ENCODE measurements at regions not wholly inside any gene's neighbourhood (a gene's known extent, or its start where the extent isn't known, plus 50 kb on each side); places are given as distances from the start of the nearest gene placed in this dataset.

DNA sequence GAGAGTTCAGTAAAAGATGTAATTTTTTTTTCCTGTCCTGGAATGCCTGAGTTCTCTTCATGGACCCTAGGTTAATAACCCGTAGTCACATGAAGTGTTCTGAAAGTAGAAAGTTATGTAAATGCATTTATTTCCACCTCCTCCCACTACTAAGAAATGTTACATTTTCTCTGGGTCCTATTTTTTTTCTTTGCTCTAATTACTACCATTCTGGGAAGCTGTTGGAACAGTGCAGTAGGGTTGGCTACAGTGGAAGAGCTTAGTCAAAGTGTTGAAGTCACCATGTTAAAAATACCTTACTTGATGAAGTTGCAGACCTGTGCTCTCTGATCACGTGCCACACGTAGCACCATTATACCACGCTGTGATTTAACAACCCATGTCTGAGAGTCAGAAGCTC, 153.8 kb upstream of the TSC22D2 start:
- H3K36me3 ChIP-seq, result no peaks in the 10 kb centered on the region
- H3K4me3 ChIP-seq, result no peak overlapping the region
- H3K9me3 ChIP-seq, result no peaks in the 10 kb centered on the region
- H3K4me1 ChIP-seq, result peaks cover 16 to 39% of the 10 kb centered on the region in 2 donors
- H3K27me3 ChIP-seq, result no peaks in the 10 kb centered on the region
- H3K27ac ChIP-seq, result peak overlapping the region; percentile 86 to 92
- intact Hi-C loops (cut with DNase I), result loop anchor here (1.0 to 5.0 kb wide), 2 partner anchors 37 to 154 kb away; partner anchors contain the start of gene TSC22D2
- peak in 1 of 2 donors; percentile 82 for DNase-seq (ENCODE audit: low spot score in 2 of 2)
- TF ChIP-seq, protein P1, sequence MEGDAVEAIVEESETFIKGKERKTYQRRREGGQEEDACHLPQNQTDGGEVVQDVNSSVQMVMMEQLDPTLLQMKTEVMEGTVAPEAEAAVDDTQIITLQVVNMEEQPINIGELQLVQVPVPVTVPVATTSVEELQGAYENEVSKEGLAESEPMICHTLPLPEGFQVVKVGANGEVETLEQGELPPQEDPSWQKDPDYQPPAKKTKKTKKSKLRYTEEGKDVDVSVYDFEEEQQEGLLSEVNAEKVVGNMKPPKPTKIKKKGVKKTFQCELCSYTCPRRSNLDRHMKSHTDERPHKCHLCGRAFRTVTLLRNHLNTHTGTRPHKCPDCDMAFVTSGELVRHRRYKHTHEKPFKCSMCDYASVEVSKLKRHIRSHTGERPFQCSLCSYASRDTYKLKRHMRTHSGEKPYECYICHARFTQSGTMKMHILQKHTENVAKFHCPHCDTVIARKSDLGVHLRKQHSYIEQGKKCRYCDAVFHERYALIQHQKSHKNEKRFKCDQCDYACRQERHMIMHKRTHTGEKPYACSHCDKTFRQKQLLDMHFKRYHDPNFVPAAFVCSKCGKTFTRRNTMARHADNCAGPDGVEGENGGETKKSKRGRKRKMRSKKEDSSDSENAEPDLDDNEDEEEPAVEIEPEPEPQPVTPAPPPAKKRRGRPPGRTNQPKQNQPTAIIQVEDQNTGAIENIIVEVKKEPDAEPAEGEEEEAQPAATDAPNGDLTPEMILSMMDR (IDR thresholded peaks at IDR 0.05), result no peak

DNA sequence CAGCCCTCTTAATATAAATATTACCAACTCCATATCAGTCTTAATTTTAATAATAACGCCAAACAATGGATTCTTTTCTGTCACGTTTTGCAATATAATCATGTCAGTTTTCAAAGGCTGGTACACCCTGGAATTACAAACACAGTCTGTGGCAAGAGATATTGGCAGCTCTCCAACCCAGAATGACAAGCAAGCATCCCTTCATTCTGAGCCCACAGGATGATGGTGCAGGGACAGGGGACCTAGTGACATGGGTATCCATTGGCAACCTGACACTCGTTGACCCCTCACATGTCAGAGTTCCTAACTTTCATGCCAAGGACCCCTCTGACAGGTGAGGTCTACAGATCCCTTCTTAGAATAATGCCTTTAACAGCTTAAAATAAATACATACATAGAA, 154.5 kb upstream of the TSC22D2 start:
- intact Hi-C loops (cut with DNase I), result loop anchor here (1.0 to 5.0 kb wide), 4 partner anchors 17 to 155 kb away; partner anchors contain the start of gene TSC22D2
- H3K4me1 ChIP-seq, result peaks cover 16 to 40% of the 10 kb centered on the region in 2 donors
- H3K27ac ChIP-seq, result peak overlapping the region; percentile 62 to 92

DNA sequence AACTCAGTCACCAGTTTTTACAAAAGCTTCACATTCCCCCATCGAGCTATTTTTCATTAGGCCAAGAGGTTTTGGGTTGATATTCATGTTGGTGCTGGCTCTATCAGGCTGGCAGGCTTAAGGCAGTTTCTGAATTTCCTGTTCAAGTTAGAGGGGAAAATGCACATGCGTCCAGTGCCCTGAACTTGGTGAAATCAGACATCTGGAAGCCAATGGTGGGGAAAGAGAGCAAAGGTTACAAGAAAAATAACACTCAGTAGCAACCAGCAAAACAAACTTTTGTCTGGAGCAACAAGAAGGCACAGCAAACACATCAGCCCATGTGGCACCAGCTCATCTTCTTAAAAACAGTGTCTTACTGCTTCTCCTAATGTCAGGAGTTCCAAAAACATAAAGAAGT, 155.6 kb upstream of the TSC22D2 start:
- TF ChIP-seq, protein P1 (IDR thresholded peaks at IDR 0.05), result no peak
- intact Hi-C loops (cut with DNase I), result loop anchor here (2.0 to 5.0 kb wide), 3 partner anchors 16 to 118 kb away; no protein-coding TSS in a partner anchor
- H3K36me3 ChIP-seq, result no peaks in the 10 kb centered on the region
- H3K4me3 ChIP-seq, result no peak overlapping the region
- peaks cover 16 to 42% of the 10 kb centered on the region in 2 donors for H3K4me1 ChIP-seq
- peak overlapping the region; percentile 79 to 92 for H3K27ac ChIP-seq
- DNase-seq (ENCODE audit: low spot score in 2 of 2), result no peak
- H3K27me3 ChIP-seq, result no peaks in the 10 kb centered on the region
- no peaks in the 10 kb centered on the region for H3K9me3 ChIP-seq

More for the DNA sequence above, 154.5 kb upstream of the TSC22D2 start:
- DNase-seq (ENCODE audit: low spot score in 2 of 2), result peak in 1 of 2 donors; percentile 69
- Histone ChIP-seq H3K4me3 (no peak overlapping the region), H3K36me3 (no peaks in the 10 kb centered on the region), H3K27me3 (no peaks in the 10 kb centered on the region), H3K9me3 (no peaks in the 10 kb centered on the region)
- TF ChIP-seq, protein P1 (IDR thresholded peaks at IDR 0.05), result no peak

DNA sequence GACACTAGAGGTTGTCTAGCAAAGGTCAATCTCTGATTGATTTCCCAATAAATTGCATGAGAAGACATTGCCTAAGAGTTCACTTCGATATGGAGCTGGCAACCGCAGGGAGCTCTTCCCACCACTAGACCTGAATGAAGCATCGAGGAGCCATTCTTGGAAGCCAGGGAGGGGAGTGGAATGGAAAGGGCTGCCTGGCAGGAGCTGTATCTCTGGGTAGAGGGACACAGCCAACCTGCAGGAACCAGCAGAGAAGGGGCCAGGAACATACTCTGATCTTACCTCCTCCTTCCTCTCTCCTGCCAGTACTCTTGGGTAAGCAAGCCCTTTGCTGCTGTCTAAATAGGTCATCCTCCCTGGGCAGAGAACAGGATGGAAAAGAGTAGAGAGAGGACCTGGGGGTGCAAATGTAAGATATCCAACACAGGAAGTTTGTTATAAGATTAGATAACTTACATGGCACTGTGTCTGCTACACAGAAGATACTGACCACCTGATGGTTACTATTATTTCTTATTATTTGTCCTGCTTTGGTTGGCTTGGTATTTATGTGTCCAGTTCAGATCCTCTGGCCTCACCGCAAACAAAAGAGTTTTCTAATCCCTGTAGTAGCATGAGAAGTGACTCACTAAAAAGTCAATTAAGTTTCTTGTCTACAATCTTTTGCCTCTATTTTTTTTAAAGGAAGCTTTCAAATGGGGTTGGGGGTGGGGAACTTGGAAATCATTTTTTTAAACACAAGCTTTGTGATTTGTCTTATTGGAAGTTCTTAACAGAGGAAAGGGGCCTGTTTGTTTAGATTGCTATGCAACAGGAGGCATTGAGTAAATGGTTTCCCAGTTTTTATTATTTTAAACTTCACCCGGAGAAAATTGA, 156.7 kb upstream of the TSC22D2 start:
- Histone ChIP-seq H3K4me1 (peaks cover 16 to 42% of the 10 kb centered on the region in 2 donors), H3K27ac (peak overlapping the region; percentile 79 to 92), H3K27me3 (no peaks in the 10 kb centered on the region), H3K36me3 (no peaks in the 10 kb centered on the region), H3K9me3 (no peaks in the 10 kb centered on the region), H3K4me3 (no peak overlapping the region)
- intact Hi-C loops (cut with DNase I), result loop anchor here (2.0 to 5.0 kb wide), 3 partner anchors 15 to 119 kb away; no protein-coding TSS in a partner anchor
- no peak for DNase-seq (ENCODE audit: low spot score in 2 of 2)
- TF ChIP-seq, protein P1 (IDR thresholded peaks at IDR 0.05), result no peak

DNA sequence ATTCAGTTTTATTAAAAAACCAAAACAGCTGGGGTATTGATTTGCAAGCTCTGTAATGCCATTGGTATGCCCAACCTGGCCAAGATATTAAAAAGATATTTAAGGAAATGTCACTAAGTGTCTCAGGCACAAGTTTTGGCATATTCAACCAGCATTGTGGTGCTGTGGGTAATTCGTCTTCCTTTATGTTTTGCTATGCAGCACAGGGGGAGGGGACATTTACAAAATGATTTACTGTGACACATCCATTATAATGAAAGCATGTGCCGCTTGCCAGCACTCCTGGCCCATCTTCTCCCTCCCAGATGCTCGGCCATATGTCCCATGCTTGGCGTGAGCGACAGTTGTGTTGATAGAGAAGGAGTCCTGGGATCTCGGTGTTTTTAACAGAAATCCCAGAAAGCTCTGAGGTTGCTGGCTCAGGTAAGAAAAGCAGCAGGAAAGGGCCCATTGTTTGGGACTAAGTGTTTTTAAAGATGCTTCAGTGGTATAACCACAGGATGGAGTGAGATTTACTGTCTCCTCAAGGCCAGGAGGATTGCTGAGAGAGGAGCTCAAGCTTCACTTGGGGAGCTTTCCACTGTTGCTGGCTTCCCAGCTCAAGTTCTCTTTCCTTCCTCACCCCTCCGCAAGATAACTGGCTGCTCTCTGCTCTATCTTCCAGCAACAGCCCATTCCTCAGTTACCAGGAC, 158.2 kb upstream of the TSC22D2 start:
- Histone ChIP-seq H3K4me1 (peaks cover 16 to 35% of the 10 kb centered on the region in 2 donors), H3K4me3 (no peak overlapping the region), H3K36me3 (no peaks in the 10 kb centered on the region), H3K27me3 (no peaks in the 10 kb centered on the region), H3K27ac (no peak overlapping the region), H3K9me3 (no peaks in the 10 kb centered on the region)
- DNase-seq (ENCODE audit: low spot score in 2 of 2), result no peak
- intact Hi-C loops (cut with DNase I), result loop anchor here (5.0 kb wide), 1 partner anchor 33 kb away; no protein-coding TSS in a partner anchor
- TF ChIP-seq, protein P1 (IDR thresholded peaks at IDR 0.05), result no peak

Measured in ascending aorta (tissue), 2 donors.